ENCODE measurements at regions not wholly inside any gene's neighbourhood (a gene's known extent, or its start where the extent isn't known, plus 50 kb on each side); places are given as distances from the start of the nearest gene placed in this dataset.

DNA sequence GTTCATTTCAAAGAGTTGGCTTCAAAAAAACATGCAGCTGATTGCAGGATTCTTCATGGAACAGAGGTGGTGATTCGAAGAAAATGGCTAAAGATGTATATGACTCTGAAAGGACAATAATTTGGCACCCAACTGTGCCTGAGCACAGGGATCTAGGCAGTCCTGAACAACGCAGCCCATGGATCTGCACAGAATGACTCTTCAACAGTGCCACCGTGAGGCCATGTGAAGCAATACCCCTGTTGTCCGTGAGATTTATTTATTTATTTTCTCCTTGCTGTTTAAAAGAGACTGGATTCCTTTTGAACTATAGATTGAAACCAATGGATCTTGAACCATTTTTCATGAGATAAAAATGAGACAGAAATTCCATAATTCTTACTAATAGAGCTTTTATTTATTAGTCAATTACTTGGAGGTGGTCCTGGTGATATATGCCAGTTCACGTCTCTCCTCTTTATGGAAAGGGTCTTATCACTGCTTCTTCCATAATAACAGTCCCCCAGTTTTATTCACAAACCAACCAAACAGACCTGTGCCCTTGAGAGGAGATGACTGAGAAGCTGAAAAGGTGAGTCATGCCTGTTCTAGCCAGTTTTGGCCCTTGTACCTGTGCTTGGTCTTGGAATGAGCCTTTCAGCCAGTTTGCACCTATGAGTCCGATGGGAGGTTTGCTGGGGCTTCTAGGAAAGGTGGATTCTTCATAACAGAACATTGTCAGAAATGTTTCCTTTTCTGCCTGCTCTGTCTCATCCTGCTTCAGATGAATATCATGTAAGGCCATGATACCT is 1598.3 kb downstream of the AACS start (continued):
- TF ChIP-seq ATF6 (CRISPR knock-in tag; IDR thresholded peaks at IDR 0.05), result no peak
- TF ChIP-seq ZNF232 (CRISPR knock-in tag; IDR thresholded peaks at IDR 0.05), result no peak
- TF ChIP-seq, protein P1, sequence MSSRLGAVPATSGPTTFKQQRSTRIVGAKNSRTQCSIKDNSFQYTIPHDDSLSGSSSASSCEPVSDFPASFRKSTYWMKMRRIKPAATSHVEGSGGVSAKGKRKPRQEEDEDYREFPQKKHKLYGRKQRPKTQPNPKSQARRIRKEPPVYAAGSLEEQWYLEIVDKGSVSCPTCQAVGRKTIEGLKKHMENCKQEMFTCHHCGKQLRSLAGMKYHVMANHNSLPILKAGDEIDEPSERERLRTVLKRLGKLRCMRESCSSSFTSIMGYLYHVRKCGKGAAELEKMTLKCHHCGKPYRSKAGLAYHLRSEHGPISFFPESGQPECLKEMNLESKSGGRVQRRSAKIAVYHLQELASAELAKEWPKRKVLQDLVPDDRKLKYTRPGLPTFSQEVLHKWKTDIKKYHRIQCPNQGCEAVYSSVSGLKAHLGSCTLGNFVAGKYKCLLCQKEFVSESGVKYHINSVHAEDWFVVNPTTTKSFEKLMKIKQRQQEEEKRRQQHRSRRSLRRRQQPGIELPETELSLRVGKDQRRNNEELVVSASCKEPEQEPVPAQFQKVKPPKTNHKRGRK (CRISPR knock-in tag; IDR thresholded peaks at IDR 0.05; ENCODE audit: borderline replicate concordance), result no peak
- no peak for TF ChIP-seq RELA (CRISPR knock-in tag; IDR thresholded peaks at IDR 0.05; ENCODE audit: borderline replicate concordance)
- TF ChIP-seq ZNF121 (CRISPR knock-in tag; IDR thresholded peaks at IDR 0.05), result no peak

DNA sequence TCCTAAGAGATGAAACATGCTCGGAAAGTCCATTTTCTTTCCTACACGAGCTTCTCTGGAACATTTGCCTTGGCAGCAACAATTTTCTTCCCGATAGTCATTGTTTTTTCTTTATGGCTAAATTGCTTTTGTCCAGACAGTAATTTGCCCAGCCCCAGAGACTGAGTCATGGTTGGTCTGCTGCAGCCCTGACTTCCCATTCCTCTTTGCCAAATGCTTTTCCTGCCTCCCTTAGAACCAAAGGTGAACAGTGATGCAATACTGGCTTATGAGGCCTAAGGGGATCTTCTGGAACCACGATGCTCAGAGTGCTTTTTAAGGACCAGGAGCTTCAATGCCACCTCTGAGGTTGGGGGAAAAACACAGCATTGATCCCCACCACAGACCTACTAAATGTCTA is 1599.6 kb upstream of the TMEM132C start:
- ChIA-PET POLR2A (no interaction called here), CTCF (no interaction called here)
- DNase-seq (ENCODE audit: low spot score), result no peak
- Mint-ChIP-seq H3K4me3 (no peak overlapping the region), H3K27me3 (ENCODE audit: low read depth) (peaks cover 14% of the 10 kb centered on the region), H3K27ac (no peak overlapping the region), H3K9me3 (peaks cover 88% of the 10 kb centered on the region), H3K4me1 (no peaks in the 10 kb centered on the region), H3K36me3 (peaks cover 75% of the 10 kb centered on the region)
- no peak for ATAC-seq
- TF ChIP-seq RORB (CRISPR knock-in tag; IDR thresholded peaks at IDR 0.05), result no peak
- no peak for TF ChIP-seq GRHL2 (CRISPR knock-in tag; IDR thresholded peaks at IDR 0.05; ENCODE audit: insufficient replicate concordance, severe bottlenecking)
- TF ChIP-seq, protein P2, sequence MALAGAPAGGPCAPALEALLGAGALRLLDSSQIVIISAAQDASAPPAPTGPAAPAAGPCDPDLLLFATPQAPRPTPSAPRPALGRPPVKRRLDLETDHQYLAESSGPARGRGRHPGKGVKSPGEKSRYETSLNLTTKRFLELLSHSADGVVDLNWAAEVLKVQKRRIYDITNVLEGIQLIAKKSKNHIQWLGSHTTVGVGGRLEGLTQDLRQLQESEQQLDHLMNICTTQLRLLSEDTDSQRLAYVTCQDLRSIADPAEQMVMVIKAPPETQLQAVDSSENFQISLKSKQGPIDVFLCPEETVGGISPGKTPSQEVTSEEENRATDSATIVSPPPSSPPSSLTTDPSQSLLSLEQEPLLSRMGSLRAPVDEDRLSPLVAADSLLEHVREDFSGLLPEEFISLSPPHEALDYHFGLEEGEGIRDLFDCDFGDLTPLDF (CRISPR knock-in tag; IDR thresholded peaks at IDR 0.05), result no peak
- no peak for TF ChIP-seq ELF4 (CRISPR knock-in tag; IDR thresholded peaks at IDR 0.05; ENCODE audit: low read depth)
- TF ChIP-seq ETV6 (CRISPR knock-in tag; IDR thresholded peaks at IDR 0.05), result no peak
- no peak for TF ChIP-seq MYBL2 (CRISPR knock-in tag; IDR thresholded peaks at IDR 0.05)
- TF ChIP-seq SOX15 (CRISPR knock-in tag; IDR thresholded peaks at IDR 0.05), result no peak
- TF ChIP-seq FOXP1 (CRISPR knock-in tag; IDR thresholded peaks at IDR 0.05; ENCODE audit: borderline replicate concordance), result no peak
- TF ChIP-seq, protein P3, sequence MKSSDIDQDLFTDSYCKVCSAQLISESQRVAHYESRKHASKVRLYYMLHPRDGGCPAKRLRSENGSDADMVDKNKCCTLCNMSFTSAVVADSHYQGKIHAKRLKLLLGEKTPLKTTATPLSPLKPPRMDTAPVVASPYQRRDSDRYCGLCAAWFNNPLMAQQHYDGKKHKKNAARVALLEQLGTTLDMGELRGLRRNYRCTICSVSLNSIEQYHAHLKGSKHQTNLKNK (CRISPR knock-in tag; IDR thresholded peaks at IDR 0.05), result no peak
- no peak for TF ChIP-seq SMAD4 (CRISPR knock-in tag; IDR thresholded peaks at IDR 0.05)
- TF ChIP-seq TEAD1 (CRISPR knock-in tag; IDR thresholded peaks at IDR 0.05), result no peak
- TF ChIP-seq, protein P4, sequence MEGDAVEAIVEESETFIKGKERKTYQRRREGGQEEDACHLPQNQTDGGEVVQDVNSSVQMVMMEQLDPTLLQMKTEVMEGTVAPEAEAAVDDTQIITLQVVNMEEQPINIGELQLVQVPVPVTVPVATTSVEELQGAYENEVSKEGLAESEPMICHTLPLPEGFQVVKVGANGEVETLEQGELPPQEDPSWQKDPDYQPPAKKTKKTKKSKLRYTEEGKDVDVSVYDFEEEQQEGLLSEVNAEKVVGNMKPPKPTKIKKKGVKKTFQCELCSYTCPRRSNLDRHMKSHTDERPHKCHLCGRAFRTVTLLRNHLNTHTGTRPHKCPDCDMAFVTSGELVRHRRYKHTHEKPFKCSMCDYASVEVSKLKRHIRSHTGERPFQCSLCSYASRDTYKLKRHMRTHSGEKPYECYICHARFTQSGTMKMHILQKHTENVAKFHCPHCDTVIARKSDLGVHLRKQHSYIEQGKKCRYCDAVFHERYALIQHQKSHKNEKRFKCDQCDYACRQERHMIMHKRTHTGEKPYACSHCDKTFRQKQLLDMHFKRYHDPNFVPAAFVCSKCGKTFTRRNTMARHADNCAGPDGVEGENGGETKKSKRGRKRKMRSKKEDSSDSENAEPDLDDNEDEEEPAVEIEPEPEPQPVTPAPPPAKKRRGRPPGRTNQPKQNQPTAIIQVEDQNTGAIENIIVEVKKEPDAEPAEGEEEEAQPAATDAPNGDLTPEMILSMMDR (IDR thresholded peaks at IDR 0.05), result no peak
- TF ChIP-seq GABPB1 (CRISPR knock-in tag; IDR thresholded peaks at IDR 0.05), result no peak
- TF ChIP-seq E2F5 (CRISPR knock-in tag; IDR thresholded peaks at IDR 0.05), result no peak
- TF ChIP-seq ESRRA (CRISPR knock-in tag; IDR thresholded peaks at IDR 0.05; ENCODE audit: borderline replicate concordance), result no peak
- TF ChIP-seq ERG (CRISPR knock-in tag; IDR thresholded peaks at IDR 0.05), result no peak
- TF ChIP-seq, protein P5, sequence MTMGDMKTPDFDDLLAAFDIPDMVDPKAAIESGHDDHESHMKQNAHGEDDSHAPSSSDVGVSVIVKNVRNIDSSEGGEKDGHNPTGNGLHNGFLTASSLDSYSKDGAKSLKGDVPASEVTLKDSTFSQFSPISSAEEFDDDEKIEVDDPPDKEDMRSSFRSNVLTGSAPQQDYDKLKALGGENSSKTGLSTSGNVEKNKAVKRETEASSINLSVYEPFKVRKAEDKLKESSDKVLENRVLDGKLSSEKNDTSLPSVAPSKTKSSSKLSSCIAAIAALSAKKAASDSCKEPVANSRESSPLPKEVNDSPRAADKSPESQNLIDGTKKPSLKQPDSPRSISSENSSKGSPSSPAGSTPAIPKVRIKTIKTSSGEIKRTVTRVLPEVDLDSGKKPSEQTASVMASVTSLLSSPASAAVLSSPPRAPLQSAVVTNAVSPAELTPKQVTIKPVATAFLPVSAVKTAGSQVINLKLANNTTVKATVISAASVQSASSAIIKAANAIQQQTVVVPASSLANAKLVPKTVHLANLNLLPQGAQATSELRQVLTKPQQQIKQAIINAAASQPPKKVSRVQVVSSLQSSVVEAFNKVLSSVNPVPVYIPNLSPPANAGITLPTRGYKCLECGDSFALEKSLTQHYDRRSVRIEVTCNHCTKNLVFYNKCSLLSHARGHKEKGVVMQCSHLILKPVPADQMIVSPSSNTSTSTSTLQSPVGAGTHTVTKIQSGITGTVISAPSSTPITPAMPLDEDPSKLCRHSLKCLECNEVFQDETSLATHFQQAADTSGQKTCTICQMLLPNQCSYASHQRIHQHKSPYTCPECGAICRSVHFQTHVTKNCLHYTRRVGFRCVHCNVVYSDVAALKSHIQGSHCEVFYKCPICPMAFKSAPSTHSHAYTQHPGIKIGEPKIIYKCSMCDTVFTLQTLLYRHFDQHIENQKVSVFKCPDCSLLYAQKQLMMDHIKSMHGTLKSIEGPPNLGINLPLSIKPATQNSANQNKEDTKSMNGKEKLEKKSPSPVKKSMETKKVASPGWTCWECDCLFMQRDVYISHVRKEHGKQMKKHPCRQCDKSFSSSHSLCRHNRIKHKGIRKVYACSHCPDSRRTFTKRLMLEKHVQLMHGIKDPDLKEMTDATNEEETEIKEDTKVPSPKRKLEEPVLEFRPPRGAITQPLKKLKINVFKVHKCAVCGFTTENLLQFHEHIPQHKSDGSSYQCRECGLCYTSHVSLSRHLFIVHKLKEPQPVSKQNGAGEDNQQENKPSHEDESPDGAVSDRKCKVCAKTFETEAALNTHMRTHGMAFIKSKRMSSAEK (CRISPR knock-in tag; IDR thresholded peaks at IDR 0.05; ENCODE audit: borderline replicate concordance), result no peak
- no peak for TF ChIP-seq ZNF671 (CRISPR knock-in tag; IDR thresholded peaks at IDR 0.05)
- no peak for TF ChIP-seq TP53 (CRISPR knock-in tag; IDR thresholded peaks at IDR 0.05)
